SK-N-SH (cell line): ENCODE measurements at regions not wholly inside any gene's neighbourhood (a gene's known extent, or its start where the extent isn't known, plus 50 kb on each side); places are given as distances from the start of the nearest gene placed in this dataset.

Source experiments
- CTCF ChIA-PET: fragments of 300-600, 350-600 bp; formaldehyde crosslinking; extraction: SDS; loops from one replicate; lab custom pipeline; 2021; lab: Yijun Ruan, JAX
- POLR2A ChIA-PET: fragments of 350-600 bp; sonication (Branson Sonifier 250); formaldehyde crosslinking; extraction: SDS; loops from one replicate; lab custom pipeline; 2020; ENCODE audit warnings: antibody characterized with exemption, inconsistent platforms; lab: Yijun Ruan, JAX
- DNase-seq: peaks from one replicate; pipeline ENCODE4 v3.0.0; 2012
- H2AFZ ChIP-seq: fragments of 200-600 bp; sonication (generic); 2 replicates; pipeline ENCODE4 v1.8.1; 2016; ENCODE audit warnings: antibody characterized with exemption, mild to moderate bottlenecking, low read depth
- H3F3A ChIP-seq: fragments of 200-600 bp; sonication (generic); replicated peaks from 2 replicates; pipeline ENCODE3; 2016; ENCODE audit warnings: antibody characterized with exemption, mild to moderate bottlenecking; ENCODE audit not compliant: insufficient read depth
- H3K27ac ChIP-seq, 2 experiments: fragments of 200-500 bp in 1 of 2; fragments of 200-600 bp in 1 of 2; sonication (Bioruptor generic) in 1 of 2; sonication (generic), shearing (Covaris generic) in 1 of 2; 2 replicates each; pipeline versions ENCODE4 v1.5.1 to v1.6.1; 2014 to 2016; ENCODE audit warnings: low read depth in 2 of 2, inconsistent platforms in 1 of 2, low read length in 1 of 2, mild to moderate bottlenecking in 1 of 2, mixed read lengths in 1 of 2
- H3K27me3 ChIP-seq: fragments of 200-600 bp; sonication (generic), shearing (Covaris generic); 2 replicates; pipeline ENCODE4 v1.6.1; 2016; ENCODE audit warnings: mixed run types; ENCODE audit not compliant: insufficient read depth
- H3K36me3 ChIP-seq, 2 experiments: fragments of 200-500 bp in 1 of 2; fragments of 200-600 bp in 1 of 2; sonication (Bioruptor generic) in 1 of 2; sonication (generic) in 1 of 2; replicated peaks in 1 of 2; 2 replicates each; pipeline versions ENCODE3 to v1.5.1; 2014 to 2016; ENCODE audit warnings: low read length in 1 of 2, mild to moderate bottlenecking in 1 of 2; ENCODE audit not compliant: insufficient read depth in 2 of 2, control insufficient read depth in 1 of 2
- H3K4me1 ChIP-seq, 2 experiments: fragments of 200-500 bp in 1 of 2; fragments of 200-600 bp in 1 of 2; sonication (Bioruptor generic) in 1 of 2; sonication (generic), shearing (Covaris generic) in 1 of 2; 2 replicates each; pipeline versions ENCODE4 v1.5.1 to v1.6.1; 2014 to 2016; ENCODE audit warnings: low read depth in 1 of 2, low read length in 1 of 2, mixed run types in 1 of 2; ENCODE audit not compliant: insufficient read depth in 2 of 2, control insufficient read depth in 1 of 2
- H3K4me2 ChIP-seq: fragments of 200-600 bp; sonication (generic), shearing (Covaris generic); 2 replicates; pipeline ENCODE4 v1.6.1; 2017; ENCODE audit warnings: mixed run types
- H3K4me3 ChIP-seq, 2 experiments: fragments of 200-500 bp in 1 of 2; fragments of 200-600 bp in 1 of 2; sonication (Bioruptor generic) in 1 of 2; sonication (generic), shearing (Covaris generic) in 1 of 2; 2 replicates each; pipeline versions ENCODE4 v1.5.1 to v1.8.1; 2014 to 2016; ENCODE audit warnings: low read depth in 2 of 2, inconsistent platforms in 1 of 2, low read length in 1 of 2, mild to moderate bottlenecking in 1 of 2, mixed read lengths in 1 of 2, moderate library complexity in 1 of 2
- H3K79me2 ChIP-seq: fragments of 200-600 bp; sonication (generic); 2 replicates; pipeline ENCODE4 v1.8.1; 2017; ENCODE audit warnings: mild to moderate bottlenecking; ENCODE audit not compliant: insufficient read depth
- H3K9ac ChIP-seq: fragments of 200-600 bp; sonication (generic); 2 replicates; pipeline ENCODE4 v1.6.1; 2017; ENCODE audit warnings: mixed run types
- H3K9me2 ChIP-seq: fragments of 200-600 bp; sonication (generic); 2 replicates; pipeline ENCODE4 v1.6.1; 2017; ENCODE audit warnings: mixed run types
- H3K9me3 ChIP-seq: fragments of 200-600 bp; sonication (generic); 2 replicates; pipeline ENCODE4 v1.6.1; 2017; ENCODE audit warnings: mixed run types, mild to moderate bottlenecking, moderate library complexity
- H4K20me1 ChIP-seq: fragments of 200-600 bp; sonication (generic); 2 replicates; pipeline ENCODE4 v1.6.1; 2017; ENCODE audit warnings: mild to moderate bottlenecking, mixed run types; ENCODE audit not compliant: insufficient read depth
- CHD2 ChIP-seq: fragments of 150-350 bp; IDR thresholded peaks from 2 replicates; pipeline ENCODE4 v1.6.1; 2018; ENCODE audit warnings: low read length; ENCODE audit not compliant: partially characterized antibody
- EP300 ChIP-seq, 2 experiments: IDR thresholded peaks; 2 replicates each; pipeline versions ENCODE4 v1.4.0 to v1.6.1; 2012; ENCODE audit warnings: borderline replicate concordance in 1 of 2, low read depth in 1 of 2, low read length in 1 of 2
- FOXJ3 ChIP-seq: sonication (generic); formaldehyde crosslinking; IDR thresholded peaks from 2 replicates; pipeline ENCODE4 v1.5.1; 2020; ENCODE audit warnings: mild to moderate bottlenecking, missing genetic modification reagents
- FOXM1 ChIP-seq: IDR thresholded peaks from 2 replicates; pipeline ENCODE4 v1.4.0; 2012; ENCODE audit warnings: low read depth, mild to moderate bottlenecking
- GABPA ChIP-seq: IDR thresholded peaks from 2 replicates; pipeline ENCODE4 v1.4.0; 2012; ENCODE audit warnings: low read depth, mild to moderate bottlenecking
- IRF3 ChIP-seq: fragments of 150-350 bp; IDR thresholded peaks from 2 replicates; pipeline ENCODE4 v1.6.1; 2016; ENCODE audit warnings: mild to moderate bottlenecking, low read depth, low read length
- JUND ChIP-seq: IDR thresholded peaks from 2 replicates; pipeline ENCODE4 v1.4.0; 2012
- NFIC ChIP-seq: IDR thresholded peaks from 2 replicates; pipeline ENCODE4 v1.4.0; 2012; ENCODE audit warnings: borderline replicate concordance
- POLR2AphosphoS5 ChIP-seq: IDR thresholded peaks from 2 replicates; pipeline ENCODE4 v1.6.1; 2012; ENCODE audit warnings: low read depth, low read length
- RFX5 ChIP-seq: IDR thresholded peaks from 2 replicates; pipeline ENCODE4 v1.6.1; 2012; ENCODE audit warnings: mild to moderate bottlenecking, improper control_type of control experiment, low read length
- TEAD4 ChIP-seq: IDR thresholded peaks from 2 replicates; pipeline ENCODE4 v1.4.0; 2012; ENCODE audit warnings: mild to moderate bottlenecking, borderline replicate concordance; ENCODE audit not compliant: insufficient read depth
- YY1 ChIP-seq: IDR thresholded peaks from 2 replicates; pipeline ENCODE4 v1.4.0; 2012; ENCODE audit warnings: low read depth, mild to moderate bottlenecking
- ZBTB33 ChIP-seq: IDR thresholded peaks from 2 replicates; pipeline ENCODE4 v1.4.0; 2012; ENCODE audit warnings: low read depth, borderline replicate concordance
- WGBS: methylation state at CpG from one replicate; pipeline ENCODE4 v1.1.6; 2017; ENCODE audit warnings: low lambda C conversion rate; 5-methylcytosine and 5-hydroxymethylcytosine counted together
- TF ChIP-seq, protein P1 (sequence below): IDR thresholded peaks from 2 replicates; pipeline ENCODE4 v1.4.0; 2012; ENCODE audit warnings: low read depth
- TF ChIP-seq, protein P2 (sequence below): IDR thresholded peaks from 2 replicates; pipeline ENCODE4 v1.4.0; 2012; ENCODE audit warnings: low read depth, borderline replicate concordance

GRCh38 chr4:85407546-85407945 lies 67.4 kb upstream of the ARHGAP24 start:
- WGBS = 72% methylated on average over 3 of the region's 3 CpGs
- no peak overlapping the region for H3K9ac ChIP-seq

More at GRCh38 chr4:85407546-85407945, 67.4 kb upstream of the ARHGAP24 start:
- DNase-seq = no peak
- TF ChIP-seq POLR2AphosphoS5 (no peak), ZBTB33 (no peak), TEAD4 (no peak), CHD2 (no peak), EP300 (IDR thresholded peaks at IDR 0.05; ENCODE audit: borderline replicate concordance in 1 of 2, low read depth in 1 of 2, low read length in 1 of 2) (no peak), NFIC (no peak), YY1 (no peak), JUND (no peak), IRF3 (no peak), FOXJ3 (CRISPR knock-in tag) (no peak), FOXM1 (no peak), RFX5 (no peak), GABPA (no peak)
- TF ChIP-seq, protein P1, sequence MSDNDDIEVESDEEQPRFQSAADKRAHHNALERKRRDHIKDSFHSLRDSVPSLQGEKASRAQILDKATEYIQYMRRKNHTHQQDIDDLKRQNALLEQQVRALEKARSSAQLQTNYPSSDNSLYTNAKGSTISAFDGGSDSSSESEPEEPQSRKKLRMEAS = no peak
- TF ChIP-seq, protein P2, sequence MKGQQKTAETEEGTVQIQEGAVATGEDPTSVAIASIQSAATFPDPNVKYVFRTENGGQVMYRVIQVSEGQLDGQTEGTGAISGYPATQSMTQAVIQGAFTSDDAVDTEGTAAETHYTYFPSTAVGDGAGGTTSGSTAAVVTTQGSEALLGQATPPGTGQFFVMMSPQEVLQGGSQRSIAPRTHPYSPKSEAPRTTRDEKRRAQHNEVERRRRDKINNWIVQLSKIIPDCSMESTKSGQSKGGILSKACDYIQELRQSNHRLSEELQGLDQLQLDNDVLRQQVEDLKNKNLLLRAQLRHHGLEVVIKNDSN = no peak
- Histone ChIP-seq H3K79me2 (no peaks in the 10 kb centered on the region), H3K4me1 (peaks cover 3 to 10% of the 10 kb centered on the region in 2 experiments; a peak in 3 of 4 replicates), H3K27me3 (no peaks in the 10 kb centered on the region), H3K9me2 (no peaks in the 10 kb centered on the region), H2AFZ (no peak overlapping the region; the same call in 1 of the 2 replicates), H3K27ac (no peak overlapping the region), H3K4me3 (no peak overlapping the region), H3F3A (no peaks in the 10 kb centered on the region), H3K36me3 (no peaks in the 10 kb centered on the region), H4K20me1 (no peaks in the 10 kb centered on the region), H3K4me2 (no peak overlapping the region), H3K9me3 (no peaks in the 10 kb centered on the region)
- POLR2A ChIA-PET = no interaction called here
- CTCF ChIA-PET = interaction anchor here (1.5 kb wide), 1 partner anchor 10 kb away, joined by 5 read pairs; no protein-coding TSS in a partner anchor
